HG02759 (cell line): ENCODE measurements at regions not wholly inside any gene's neighbourhood (a gene's known extent, or its start where the extent isn't known, plus 50 kb on each side); places are given as distances from the start of the nearest gene placed in this dataset.

Experiments
- ATAC-seq: cut with Tn5 transposase; IDR thresholded peaks from one replicate; pipeline ENCODE4 v1.9.1; 2021; ENCODE audit warnings: mild to moderate bottlenecking, moderate library complexity; ENCODE audit not compliant: unreplicated experiment

DNA sequence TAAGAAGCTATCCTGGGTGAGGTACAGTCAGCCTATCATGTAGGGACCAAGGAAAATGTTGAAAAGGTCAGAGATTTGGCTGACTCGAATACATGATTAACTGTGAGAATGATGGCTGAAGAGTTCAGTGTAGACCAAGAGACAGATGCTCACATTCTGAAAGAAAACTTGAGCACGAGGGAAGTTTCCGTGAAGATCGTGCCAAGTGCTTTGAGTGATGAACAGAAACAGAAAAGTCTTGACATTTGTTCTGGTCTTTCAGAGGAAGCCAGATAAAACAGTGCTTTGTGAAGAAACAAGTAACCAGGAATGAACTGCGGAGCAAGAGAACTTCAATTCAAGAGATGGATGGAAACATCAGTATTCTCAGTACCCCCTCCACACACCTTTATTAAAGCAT lies 500.3 kb upstream of the SMIM21 start:
- no peak for ATAC-seq

DNA sequence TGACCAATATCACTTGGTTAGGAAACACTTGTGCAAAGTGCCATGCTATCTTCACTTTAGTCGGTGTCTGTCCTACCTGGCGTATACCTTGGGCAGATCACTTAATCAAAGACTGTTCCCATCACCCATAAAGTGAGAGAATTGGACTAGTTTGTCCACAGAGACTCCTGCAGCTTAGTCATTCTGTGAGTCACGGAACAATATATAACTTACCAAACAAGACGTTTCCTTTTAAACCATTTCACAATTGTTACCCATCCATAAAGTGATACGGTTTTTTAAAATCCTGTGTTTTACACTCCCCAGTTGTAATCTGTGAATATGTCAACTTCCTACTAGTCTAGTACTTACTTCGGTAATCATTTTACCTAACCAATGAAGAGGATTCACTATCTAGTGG lies 499.3 kb upstream of the SMIM21 start:
- no peak for ATAC-seq

DNA sequence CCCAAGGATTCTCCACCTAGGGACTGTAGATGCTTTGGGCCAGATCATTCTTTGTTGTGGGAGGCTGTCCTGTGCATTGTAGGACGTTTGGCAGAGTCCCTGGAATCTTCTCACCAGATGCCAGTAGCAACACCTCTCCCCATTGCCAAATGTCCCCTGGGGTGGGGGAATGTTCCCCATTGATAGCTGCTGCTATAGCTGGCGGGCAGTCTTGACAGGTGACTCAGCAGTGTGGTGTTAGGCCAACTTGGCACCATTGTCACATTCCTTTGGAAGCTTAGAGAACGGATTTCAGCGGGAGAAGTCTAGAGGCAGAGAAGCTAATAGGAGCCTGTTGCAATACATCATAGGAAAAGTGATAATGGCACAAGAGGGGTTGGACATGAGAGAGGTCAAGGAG lies 495.7 kb upstream of the SMIM21 start:
- no peak for ATAC-seq

DNA sequence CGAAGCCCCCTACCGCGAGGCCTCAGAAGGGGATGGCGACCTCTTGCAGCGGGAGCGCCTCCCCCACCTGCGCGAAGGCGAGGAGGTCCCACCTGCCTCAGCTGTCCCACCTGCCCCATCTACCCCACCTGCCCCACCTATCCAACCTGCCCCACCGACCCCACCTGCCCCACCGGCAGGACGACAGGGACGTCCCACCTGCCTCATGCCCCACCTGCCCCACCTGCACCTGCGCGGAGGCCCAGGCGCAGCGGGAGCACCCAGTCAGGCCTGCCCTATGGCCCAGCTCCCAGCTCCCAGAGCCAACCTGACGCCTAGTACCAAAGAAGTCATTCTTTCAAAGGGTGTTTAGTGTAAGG lies 489.1 kb upstream of the SMIM21 start:
- ATAC-seq: no peak

DNA sequence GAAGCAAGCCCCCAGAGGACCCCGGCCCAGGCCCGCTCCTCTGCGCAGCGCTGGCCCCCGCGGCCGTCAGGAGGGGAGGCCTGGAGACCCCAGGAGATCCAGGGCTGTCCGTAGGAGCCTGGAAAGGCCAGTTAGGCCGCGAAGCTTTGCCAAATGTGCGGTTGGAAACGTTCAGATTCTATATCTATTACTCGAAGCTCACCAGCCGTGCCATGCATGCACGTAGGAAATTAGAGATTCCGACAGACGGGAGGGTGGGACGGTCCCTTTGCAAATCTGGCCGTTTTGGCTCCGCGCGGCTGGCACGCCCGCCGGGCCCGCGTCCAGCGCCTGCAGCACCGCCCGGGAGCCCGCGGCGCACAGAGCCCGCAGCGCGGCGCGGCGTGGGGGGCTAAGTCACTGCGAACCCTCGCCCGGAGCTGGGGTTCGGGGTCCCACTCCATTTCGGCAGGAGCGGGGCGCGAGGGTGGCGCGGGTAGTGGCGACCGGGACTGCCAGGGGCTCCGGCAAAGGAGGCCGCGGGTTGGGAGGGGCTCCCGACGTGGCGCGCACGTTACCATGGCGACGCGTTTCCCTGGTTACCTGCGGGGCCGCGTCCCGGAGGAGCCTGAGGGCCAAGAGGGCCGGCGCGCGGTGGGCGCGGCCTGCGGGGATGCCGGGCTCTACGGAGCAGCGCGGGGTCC lies 488.6 kb upstream of the SMIM21 start:
- no peak for ATAC-seq

DNA sequence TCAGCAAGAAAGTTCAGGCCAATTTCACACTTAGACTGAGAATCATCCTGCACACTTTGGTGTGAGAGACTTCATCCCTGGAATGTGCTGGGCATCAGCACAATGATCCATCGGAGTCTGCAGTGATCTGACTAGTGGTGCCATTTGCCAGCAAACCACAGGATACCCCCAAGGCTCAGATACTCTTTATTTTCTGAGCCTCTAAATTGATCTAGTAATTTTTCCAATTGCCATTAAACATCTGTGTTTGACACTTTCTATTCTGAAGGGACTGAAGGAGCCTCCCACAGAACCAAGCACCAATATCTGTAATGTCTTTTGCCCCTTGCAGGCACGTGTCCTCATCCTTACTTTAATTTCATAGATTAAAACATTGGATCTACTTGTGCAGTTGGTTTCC lies 485.3 kb upstream of the SMIM21 start:
- no peak for ATAC-seq

DNA sequence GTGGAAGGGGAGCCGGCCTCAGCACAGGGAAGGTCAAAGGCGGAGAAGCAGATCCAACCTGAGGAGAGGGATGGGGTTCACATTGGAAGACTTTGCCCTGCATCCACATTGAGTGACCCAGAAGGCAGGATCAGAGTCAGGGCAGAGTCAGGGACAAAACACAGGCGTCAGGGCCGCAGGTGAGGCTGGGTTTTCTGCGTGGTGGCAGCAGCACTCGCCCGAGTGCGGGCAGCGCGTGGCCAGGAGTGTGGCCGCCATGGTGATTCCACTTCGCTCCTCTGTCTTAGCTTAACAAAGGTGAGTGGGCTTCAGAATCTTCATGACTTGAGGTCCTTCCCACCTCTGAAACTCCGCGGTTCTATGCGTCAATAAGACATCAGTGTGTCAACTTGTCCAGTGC lies 476.9 kb upstream of the SMIM21 start:
- ATAC-seq: no peak

DNA sequence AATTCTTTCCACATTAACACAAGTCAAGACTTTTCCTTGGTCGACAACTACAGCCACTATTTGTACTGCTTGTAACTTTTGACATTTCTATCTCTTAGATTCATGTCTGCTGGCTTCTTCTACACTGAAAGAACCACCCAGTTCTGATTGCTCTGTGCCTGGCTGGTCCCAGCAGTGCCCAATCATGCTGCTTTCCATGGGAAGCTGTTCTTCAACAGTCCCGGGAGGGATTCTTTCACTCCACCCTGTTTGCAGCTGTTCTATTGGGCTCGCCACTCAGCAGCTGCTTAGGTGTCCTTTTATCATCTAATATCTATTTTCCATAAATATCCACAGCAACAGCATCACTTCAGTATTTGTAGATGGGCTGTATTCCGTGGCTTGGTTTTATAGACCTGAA lies 471.1 kb upstream of the SMIM21 start:
- ATAC-seq: no peak

DNA sequence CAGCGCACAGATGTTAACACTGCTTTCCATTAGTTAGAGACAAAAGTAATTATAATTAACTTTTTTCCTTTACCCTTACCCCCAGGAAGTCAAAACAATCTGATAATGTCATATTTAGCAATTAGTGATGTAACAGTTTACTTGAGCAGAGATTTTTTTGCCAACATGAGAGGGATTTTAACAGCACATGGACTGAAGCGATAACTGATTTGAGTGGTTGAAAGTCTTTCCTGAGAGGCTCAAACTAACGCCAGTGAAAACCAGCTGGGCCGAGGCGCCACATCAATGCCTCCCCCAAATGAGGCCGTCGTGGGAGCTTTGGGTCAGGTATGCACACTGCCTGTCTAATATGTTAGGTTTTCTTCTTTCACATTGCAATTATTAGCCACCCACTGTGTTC lies 469.9 kb upstream of the SMIM21 start:
- no peak for ATAC-seq

DNA sequence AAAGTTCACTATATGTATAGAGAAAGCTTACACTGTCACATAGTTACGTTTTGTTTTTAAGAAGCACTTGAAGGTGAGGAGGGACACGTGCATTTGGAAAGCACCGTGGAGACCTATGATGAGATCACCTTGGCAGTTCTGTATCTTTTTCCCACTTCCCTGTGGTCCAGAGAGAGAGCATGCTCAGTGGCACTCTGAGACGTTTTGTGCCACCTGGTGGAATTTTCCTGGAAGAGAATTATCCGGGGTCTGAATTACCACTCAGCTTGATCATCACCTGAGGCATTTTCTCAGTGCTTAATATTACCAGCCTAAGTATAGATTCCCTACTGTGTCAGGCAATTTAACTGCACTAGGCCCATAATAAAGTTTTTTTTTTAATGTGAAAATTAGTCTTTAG lies 469.4 kb upstream of the SMIM21 start:
- no peak for ATAC-seq

DNA sequence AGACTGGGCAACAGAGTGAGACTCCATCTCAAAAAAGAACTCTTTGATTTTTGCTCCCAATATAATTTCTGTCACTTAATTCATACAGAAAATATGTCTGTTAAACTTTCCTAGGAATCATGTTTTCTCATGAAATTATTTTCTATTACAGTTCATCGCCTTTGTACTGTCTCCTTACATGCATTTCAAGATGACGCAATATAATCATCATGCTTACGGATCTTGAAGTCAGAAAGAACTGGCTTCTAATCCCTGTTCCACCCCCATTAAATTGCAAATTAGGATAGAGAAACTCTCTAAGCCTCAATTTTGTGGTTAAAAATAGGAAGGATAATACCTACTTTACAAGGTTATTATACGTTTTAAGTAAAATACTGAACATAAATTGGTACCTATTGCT lies 467.6 kb upstream of the SMIM21 start:
- no peak for ATAC-seq

DNA sequence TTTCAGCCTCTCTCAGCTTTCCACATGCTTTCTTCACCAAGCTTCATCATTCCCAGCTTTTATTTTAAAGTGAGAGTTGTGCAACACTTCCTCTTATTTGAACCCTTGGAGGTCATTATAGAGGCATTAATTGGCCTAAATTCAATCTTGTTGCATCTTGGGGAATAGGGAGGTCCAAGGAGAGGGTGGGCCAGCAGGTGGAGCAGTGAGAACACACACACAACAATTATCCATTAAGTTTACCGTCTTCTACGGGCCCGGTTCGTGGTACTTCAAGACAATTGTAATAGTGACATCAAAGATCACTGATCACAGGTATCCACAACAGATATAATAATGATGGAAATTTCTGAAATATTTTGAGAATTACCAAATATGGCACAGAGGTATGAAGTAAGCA lies 457.2 kb upstream of the SMIM21 start:
- no peak for ATAC-seq

DNA sequence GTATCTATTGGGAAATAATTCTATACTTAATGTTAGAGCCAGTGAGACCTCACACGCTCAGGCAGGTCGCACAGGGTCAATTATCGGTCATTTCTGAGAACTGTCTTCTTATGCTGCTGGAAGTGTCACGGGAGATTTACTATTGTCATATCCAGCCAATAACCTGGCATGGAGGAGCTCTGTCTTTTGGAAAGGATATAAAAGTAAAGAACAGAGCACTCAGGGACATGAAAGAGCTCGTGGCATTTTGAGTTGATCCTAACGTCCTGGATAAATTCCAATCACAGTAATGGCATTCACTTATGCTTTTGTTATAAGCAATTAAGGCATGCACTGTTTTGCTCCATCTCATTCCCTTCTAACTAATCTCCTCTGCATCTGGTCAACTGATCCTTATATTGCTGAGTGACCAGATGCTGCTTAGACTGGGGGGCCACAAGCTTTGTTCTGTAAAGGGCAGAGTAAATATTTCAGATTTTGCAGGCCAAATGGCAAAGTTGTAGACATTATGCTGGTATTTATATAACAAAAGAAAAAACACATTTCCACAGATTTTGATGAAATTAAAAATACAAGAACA lies 453.5 kb upstream of the SMIM21 start:
- no peak for ATAC-seq

DNA sequence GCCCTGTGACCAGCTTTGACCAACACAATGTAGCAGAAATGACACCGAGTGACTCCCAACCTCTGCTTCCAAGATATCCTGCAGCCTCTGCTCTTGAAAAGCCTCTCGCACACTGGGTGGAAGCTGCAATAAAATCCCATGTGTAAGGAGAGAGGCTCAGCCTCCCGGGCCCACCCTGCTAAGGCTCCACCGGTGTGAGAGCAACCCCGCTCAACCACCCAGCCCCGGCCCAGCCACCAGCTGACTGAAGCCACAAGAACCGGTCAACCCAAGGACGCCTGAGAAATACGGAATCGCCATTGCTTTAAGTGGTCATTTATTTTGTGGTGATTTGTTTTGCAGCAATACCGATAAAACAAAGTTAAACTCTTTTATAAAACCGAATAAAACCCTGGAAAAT lies 452.8 kb upstream of the SMIM21 start:
- no peak for ATAC-seq

DNA sequence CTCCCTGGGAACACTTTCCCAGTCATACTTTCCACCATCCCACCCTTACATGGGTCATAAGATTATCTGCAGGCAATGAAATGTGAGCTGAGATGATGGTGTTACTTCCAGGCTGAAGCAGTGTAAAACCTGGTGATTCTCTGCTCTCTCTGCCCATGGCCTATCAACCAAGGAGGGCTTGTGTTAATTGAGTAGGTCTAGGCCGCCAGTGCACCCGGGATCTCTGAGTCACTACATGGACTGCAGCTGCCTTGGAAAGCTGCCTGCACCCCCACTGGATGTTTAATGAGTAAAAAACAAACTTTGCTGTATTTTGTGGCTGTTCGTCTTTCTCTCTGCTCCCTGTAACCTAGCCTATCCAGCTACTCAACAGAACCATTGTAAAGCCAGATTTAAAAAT lies 451.7 kb upstream of the SMIM21 start:
- no peak for ATAC-seq

DNA sequence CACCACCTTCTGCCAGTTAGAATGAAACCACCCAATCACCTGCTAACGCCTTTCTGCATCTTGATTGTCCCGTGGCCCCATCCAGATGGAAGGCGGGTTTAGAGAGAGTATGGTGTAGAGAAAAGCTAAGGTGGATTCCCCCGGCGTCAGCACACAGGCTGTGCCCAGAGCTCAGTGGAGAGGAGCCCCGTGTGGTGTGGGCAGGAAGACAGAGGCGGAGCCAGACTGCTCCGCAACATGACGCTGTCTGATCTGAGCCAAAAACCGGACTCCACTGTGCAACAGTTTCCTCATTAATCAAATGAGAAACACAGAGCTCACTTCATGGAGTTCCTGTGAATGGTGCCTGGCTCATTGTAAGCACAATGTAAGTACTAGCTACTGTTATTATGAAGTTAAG lies 448.1 kb upstream of the SMIM21 start:
- ATAC-seq: no peak

DNA sequence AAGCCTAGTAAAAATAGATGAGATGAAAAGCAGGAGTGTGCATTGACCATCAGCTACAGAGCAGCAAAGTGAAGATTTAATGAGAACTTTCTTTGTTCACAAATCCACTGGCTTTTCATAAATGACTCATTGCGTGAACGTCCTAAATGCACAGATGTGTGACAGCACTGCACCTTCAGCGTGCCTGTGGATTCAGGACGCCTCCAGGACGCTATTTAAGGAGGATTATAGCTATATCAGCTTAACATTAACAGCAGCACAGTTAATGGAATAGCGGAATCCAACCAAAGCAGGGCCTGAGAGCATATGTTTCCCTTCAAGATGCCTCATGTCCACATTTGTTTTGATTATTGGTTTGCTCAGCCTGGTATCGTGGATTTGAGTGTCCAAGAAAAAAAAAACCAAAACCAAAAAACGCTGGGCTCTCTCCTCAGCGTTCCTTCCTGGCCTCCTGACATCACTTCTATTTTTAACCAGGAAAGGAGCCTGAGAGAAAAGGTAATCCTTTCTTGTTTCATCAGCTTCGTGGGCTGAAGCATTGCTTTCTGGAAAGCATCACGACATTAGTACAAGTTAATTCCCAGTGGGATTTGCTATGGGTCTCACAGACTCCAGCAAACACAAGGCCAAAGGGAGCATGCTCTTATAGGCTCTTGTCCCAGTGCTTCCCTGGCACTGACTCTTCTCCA lies 447.0 kb upstream of the SMIM21 start:
- ATAC-seq: no peak

DNA sequence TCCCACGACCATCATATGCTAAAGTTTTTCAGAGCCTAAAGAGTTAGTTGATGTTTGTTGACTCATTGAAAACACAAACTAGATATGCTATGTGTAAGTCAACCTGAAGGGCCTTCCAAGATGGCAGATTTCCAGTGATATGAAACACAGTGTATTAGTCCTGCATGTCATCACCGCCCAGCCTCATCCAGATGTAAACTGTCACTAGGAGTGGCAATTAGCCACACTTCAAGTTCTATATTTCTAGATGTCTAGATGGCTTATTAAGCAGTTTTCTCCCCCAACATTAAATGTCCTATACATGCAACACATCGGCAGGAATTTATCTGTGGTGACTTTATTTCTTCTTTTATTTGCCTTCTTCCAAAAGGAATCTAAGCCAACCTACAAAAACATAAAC lies 444.1 kb upstream of the SMIM21 start:
- ATAC-seq: no peak

DNA sequence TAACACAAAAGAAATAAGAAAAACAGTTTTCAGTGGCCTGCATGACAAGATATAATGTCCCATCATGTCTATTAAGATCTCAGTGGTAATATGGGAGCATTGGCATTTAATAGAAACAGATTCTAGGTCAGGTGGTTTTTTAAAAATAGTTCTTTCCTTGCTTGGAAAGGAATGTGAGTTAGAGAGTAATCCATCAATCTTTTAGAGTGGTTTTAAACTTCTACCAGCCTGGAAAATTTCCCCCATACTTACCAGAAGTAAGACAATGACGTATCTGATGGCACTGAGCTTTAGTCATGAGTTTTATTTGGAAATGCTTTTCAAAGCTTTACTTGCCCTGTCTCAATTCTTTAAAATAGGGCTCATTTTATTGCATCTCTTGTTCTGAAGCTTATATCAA lies 441.7 kb upstream of the SMIM21 start:
- no peak for ATAC-seq

DNA sequence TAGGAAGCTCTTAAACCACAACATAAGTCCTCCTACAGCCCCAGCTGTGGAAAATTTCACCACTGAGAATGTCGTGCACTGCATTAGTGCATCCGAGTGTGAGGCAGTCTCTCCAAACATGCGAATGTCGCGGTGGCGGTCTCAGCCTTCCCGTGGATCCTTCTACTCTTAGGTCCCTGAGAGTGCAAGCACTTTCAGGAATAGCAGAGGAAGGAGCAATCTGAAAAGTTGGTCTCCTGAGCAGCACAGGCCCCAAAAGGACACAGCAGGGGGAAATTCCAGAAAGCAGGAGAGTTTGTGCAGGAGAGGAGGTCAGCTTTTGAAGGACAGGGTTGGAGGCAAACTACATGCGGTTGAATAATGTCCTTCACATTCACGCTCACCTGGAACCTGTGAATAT lies 440.5 kb upstream of the SMIM21 start:
- no peak for ATAC-seq

DNA sequence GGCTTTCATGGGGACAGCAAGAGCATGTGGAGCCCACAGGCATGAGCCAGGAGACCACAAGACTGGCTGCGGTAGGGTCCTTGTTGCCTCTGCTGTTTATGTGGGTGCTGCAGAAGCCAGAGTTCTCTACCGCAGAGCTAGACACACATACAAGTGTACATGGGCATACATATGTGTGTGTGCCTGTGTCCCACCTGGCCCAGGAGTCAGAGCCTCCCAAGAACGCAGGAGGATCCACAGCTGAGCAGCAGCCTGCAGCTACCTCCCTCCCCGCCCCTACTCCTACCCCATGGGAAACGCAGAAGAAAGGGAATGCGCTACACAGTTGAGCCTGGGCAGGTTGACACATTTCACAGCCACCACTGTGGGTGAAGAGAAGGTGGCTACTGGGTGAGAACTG lies 438.1 kb upstream of the SMIM21 start:
- no peak for ATAC-seq

DNA sequence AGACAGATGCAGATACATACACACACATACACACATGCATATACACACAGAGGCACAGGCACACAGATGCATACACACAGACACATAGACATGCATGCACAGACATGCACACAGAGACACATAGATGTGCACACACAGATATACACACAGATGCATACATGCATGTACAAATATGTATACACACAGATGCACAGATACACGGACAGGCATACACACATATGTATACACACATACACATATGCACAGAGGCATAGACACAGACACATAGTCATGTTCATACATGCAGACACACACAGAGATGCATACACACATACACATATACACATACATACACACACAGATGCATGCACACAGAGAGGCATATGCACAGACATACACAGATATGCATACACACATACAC lies 437.3 kb upstream of the SMIM21 start:
- ATAC-seq: no peak

DNA sequence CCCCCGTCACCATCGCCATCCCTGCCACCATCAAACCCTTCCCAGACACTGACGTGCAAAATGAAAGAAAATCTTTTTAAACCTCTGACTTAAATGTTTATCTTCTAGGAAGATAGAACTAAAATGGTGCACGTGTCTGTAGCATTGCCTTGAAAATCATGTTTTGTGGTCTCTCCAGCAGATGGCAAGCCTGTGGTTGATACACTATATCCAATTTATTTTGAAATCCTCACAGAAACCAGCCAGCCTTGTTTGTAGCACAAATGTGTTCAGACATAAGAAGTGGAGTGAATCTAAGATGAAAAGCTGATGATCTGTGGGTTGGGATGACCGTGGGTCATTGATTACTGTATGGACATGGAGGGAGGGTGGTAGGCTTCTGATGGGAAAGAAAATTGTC lies 436.2 kb upstream of the SMIM21 start:
- ATAC-seq: no peak
